ELF-1 (cell line): ENCODE measurements at regions not wholly inside any gene's neighbourhood (a gene's known extent, or its start where the extent isn't known, plus 50 kb on each side); places are given as distances from the start of the nearest gene placed in this dataset.
A peak's percentile ranks its signal among the peaks of the same experiment; 100 is the strongest.

Experiments used
- DNase-seq: peaks from one replicate; pipeline ENCODE4 v3.0.0-alpha.2; 2016; ENCODE audit warnings: low read depth, low spot score

DNA sequence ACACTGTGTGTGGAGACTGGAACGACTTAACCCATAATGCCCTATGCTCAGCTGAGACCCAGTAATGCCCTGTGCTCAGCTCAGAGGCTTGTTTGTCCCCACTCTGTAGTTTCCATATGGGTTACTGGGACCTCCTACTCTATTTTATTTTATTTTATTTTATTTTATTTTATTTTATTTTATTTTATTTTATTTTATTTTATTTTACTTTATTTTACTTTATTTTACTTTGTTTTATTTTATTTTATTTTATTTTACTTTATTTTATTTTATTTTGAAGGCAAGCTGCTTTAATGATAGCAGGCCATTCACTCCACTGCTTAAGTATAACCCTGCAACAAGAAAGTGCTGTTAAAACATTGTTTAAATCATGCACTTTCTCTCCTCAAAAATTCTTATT lies 603.4 kb upstream of the JAG1 start:
- DNase-seq, result no peak

GRCh38 chr20:11277858-11278257 lies 604.1 kb upstream of the JAG1 start:
- DNase-seq, result no peak

DNA sequence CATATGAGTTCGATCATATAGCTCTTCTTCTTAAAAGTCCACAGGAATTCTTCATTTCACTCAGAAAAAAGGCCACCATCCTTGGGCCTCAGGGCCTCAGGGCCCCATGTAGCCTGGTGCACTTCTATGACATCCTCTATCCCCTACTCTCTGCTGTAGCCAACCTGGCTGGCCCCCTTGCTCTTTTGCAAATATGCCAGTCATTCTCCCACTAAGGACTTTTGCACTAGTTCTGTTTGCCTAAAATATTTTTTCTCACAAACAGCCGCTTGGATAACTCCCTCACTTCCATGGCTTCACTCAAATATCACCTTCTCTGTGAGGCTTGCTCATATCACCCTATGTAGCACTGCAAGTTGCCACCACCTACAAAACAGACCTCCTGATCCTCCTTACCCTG lies 604.7 kb upstream of the JAG1 start:
- no peak for DNase-seq

- DNase-seq, result no peak
Measured at GRCh38 chr20:11281240-11281639, 607.4 kb upstream of the JAG1 start.

- no peak for DNase-seq
Measured at GRCh38 chr20:11281768-11282167, 608.0 kb upstream of the JAG1 start.

DNA sequence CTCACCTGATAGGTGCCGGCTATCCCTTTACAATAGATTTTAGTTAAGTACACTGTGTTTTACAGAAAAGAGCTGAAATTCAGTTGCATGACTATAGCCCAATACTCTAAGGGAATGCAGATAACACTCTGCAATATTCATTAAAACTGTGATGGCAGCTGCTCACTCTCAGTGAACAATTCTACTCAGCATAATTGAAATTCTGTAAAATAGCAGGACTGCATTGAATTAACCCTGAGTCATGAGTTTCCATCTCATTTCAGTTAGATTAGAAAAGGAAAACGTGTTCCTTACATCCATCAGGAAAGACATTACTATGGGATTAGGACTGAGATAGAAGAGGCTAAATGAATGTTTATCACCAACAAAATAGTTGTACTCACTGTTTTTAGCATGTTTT lies 613.3 kb upstream of the JAG1 start:
- DNase-seq, result no peak

DNA sequence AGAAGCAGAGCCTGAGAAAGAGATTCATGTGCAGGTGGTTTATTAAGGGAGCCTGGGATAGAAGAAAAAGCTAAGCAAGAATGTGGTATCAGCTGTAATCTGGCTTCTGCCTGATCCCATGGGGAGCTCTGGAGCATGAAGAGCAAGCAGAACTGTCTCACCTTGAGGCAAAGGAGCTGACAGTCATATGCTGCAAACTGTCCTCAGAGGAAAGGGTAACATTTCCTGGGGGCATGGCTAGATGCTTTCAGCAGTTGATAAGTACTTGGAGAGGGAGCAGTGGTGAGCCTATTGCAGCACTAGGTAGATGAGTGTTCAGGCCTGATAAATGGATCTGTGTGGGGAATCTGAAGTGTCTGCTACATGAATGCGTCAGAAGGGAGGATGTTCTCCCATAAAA lies 621.5 kb upstream of the BTBD3 start:
- DNase-seq, result peak; percentile 44

DNA sequence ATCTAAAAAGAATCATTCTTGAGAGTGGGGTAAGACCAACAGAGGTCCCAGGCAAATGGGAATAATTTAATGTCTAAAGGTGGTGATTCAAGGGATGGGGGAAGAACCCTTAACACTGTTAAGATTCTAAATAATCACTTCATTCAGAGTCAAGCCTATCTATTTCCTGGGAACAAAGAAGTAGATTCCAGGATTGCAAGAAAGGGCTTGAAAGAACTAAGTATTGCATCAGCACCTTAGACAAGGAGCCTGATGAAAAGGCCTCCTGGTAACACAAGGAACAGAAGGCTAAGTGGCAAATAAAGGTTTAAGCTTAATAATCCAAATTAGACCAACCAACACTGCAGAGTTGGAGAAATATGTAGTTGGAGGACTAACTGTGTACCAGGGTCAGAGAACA lies 620.7 kb upstream of the BTBD3 start:
- DNase-seq, result no peak

GRCh38 chr20:11301699-11302098 lies 616.0 kb upstream of the BTBD3 start:
- peak; percentile 49 for DNase-seq

GRCh38 chr20:11302436-11302835 lies 615.3 kb upstream of the BTBD3 start:
- no peak for DNase-seq

DNA sequence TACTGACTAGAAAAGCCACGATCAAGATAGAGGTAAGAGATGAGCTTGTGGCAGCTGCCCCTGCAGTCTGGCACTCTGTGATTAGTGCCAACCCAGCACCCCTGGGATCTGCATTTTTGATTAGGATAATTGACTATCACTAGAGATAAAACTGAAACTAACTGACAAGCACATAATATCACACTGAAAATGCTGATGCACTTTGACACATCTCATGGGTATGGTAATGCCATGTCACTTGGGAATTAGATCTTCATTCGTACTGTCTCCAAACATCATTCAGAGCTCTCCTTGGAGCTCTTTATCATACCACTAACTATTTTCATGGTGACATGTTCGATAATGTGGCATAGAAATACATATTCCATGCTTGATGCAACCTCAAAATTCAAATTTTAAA lies 612.9 kb upstream of the BTBD3 start:
- no peak for DNase-seq

DNA sequence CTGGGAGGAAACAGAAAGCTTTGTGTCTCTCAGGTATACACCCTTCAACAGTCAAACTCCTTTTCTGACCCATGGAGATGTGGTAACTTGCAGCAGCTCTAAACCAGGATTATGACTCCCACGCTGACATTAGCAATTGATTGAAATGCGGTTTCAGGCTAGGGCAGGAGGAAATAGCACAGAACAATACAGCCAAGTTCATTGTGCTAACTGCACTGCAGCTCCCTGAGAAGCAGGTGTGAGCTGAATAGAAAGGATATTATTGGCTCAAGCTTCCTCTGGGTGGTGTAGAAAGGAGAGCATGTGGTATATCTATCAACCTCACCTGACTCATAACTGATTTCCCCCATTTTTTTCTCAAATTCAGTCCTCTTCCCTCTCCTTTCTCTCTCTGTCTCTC lies 612.3 kb upstream of the BTBD3 start:
- no peak for DNase-seq

DNA sequence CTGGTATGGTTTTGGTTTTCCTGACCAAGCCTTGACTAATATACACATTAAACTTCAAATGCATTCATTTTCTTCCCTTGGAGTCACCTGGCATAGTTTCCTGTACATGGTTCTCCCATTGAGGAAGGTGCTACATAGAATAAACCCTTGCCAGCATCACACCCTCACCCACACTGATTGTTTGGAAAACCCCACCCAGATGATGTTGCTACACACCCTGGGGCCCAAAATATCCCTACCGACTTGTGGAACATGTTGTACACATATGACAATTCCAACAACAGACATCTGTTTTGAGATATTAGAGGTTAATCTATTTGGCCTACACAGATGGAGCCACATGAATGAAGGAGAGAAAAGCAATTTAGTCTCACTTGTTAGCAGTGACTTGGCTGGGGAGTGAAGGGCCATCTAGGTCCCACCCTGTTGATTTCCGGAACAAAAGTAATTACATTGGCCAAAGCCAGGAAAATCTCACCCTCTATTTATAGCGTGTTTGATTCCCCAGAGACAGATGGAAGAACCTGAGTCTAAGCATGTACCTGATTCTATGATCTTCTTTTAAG lies 606.0 kb upstream of the BTBD3 start:
- DNase-seq, result no peak

GRCh38 chr20:11315525-11315924 lies 602.2 kb upstream of the BTBD3 start:
- DNase-seq, result no peak

DNA sequence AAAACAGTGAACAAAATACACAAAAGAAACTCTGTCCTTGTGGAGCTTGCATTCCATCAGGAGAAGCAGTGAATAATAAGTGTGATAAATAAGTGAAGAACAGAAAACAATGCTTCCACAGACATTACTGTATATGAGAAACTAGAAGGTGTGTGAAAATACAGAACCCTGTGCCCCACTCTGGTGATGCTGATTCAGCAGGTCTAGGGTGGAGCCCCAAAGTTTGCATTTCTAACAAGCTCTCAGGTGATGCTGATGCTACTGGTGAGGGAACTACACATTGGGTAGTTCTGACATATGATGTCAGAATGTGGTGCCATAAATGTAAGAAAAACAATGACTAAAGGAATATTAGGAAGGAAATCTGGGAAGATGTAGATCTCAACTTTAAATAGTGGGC lies 601.4 kb upstream of the BTBD3 start:
- no peak for DNase-seq

DNA sequence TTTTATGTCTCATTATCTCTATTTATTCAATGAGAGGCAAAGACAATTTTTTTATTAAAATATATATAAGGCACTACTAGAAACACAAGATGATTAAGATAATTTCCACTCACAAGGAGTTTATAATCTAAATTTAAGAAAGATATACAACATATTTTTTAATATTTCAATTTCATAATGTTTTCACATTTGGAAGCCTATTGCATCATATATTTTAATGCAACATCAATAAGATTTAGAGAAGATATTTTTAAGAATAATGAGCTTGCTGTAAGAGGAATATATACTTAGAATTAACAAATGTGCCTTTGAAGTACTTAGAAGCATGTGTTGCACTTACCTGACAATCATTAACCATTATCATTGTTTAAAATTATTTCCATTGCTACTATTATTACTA lies 597.7 kb upstream of the BTBD3 start:
- no peak for DNase-seq

- DNase-seq, result no peak
Measured at GRCh38 chr20:11323816-11324215, 593.9 kb upstream of the BTBD3 start.

DNA sequence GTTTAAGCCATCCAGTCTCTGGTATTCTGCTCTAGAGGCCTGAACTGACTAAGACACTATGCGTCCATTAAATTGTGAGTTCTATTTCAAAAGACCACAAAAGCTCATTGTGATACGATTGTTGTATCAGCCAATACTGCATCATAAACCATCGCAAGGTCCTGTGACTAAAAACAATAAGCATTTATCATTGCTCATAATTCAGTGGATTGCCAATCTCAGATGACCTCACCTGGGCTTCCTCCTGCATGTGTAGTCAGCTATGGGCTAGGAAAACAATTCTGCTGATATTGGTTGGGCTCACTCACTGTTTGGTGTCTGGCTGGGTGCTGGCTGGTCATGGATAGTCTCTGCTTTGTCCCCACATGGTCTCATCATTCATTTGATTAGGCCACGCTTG lies 592.7 kb upstream of the BTBD3 start:
- no peak for DNase-seq

DNA sequence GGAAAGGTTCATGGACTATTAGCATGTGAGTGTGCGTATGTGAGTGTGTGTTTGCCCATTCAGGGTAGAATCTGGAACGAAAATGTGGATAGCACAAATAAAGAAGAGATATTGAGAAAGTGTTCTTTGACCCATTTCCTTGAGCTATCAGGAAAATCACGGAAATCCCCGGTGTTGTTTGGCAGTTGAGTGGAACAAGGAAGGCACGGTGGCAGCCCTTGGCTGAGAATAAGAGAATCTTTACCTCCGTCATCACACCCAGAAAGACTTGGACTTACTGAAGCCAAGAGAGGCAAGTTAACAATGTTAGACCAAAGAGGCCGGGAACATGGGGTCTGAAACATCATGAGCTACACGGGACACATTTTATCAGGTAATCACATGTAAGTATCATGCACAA lies 588.9 kb upstream of the BTBD3 start:
- no peak for DNase-seq

- DNase-seq, result no peak
Measured at GRCh38 chr20:11329271-11329670, 588.4 kb upstream of the BTBD3 start.

DNA sequence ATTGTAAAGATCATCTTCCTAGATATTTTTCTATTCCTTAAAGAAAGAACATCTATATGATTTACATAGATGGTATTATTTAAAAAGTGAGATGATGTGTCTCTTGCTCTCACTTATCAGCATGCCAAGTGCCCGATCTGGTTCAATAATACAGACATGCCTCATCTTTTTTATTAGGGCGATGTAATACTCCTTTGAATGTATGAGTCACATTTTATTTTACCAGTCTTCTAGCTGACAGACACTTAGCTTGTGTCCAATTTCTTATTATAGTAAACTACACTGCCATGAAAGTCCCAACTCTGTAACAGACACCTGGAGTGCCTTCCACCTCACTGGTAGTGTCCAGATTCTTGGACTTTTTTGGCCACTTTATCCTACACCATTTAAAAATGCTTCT lies 586.6 kb upstream of the BTBD3 start:
- no peak for DNase-seq

- DNase-seq, result no peak
Measured at GRCh38 chr20:11332381-11332780, 585.3 kb upstream of the BTBD3 start.

GRCh38 chr20:11333634-11334033 lies 584.1 kb upstream of the BTBD3 start:
- no peak for DNase-seq

DNA sequence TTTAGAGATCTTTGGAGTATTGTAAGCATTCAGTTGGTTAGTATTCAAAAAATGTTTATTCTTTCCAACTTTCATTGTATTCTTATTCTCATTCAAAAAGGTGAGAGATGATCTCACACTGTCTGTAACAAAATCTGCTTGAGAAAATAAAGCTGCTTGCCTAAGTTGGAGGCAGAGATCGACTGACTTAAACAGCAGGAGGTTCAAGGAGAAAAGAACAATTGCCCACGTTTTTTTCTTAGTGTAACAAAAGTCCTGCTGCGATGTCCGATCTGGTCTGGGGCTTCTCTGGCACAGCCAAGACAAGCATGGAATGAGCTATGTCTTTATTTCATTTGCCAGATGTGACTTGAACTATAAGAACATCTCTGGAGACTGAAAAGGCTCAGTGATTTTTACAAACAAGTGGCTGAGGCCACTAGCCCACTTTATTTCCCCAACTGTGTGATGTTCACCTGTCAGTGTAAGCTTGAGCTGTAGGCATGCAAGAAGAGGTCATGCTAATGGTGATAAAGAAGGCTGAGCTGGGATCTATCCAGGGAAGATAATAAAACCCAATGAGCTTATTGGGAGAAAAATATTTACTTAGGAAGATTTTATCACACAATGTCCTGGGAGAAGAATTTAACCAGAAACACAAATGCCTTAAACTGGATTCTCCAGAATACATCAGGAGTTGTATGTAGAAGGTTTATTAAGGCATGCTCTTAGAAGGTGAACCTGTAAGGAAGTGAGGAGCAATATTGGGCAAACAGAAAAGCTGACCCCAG lies 580.1 kb upstream of the BTBD3 start:
- DNase-seq, result no peak
